HG03439 (cell line): ENCODE measurements at regions not wholly inside any gene's neighbourhood (a gene's known extent, or its start where the extent isn't known, plus 50 kb on each side); places are given as distances from the start of the nearest gene placed in this dataset.
"Not testable (repeated sequence)": the region's sequence is repeated elsewhere in the genome, so short reads cannot be mapped to it uniquely, and the experiment has no call there.

Source experiments
- ATAC-seq: cut with Tn5 transposase; IDR thresholded peaks from one replicate; pipeline ENCODE4 v1.9.1; 2021; ENCODE audit warnings: mild to moderate bottlenecking, moderate library complexity; ENCODE audit not compliant: unreplicated experiment

- ATAC-seq: no peak
These were observed 635.1 kb downstream of the EPHA3 start for GRCh38 chr3:89742546-89742945.

- not testable (repeated sequence) for ATAC-seq
These were observed 640.3 kb downstream of the EPHA3 start for GRCh38 chr3:89747541-89748278.

- no peak for ATAC-seq
These were observed 655.0 kb downstream of the EPHA3 start for GRCh38 chr3:89762405-89762804.

GRCh38 chr3:89783341-89783927 is 676.0 kb downstream of the EPHA3 start:
- no peak for ATAC-seq

- ATAC-seq: no peak
These were observed 680.1 kb downstream of the EPHA3 start for GRCh38 chr3:89787485-89787884.

- ATAC-seq: no peak
These were observed 680.6 kb downstream of the EPHA3 start for GRCh38 chr3:89787979-89788378.

GRCh38 chr3:89795506-89795905 is 688.1 kb downstream of the EPHA3 start:
- no peak for ATAC-seq

GRCh38 chr3:89802881-89803280 is 695.5 kb downstream of the EPHA3 start:
- ATAC-seq: no peak

GRCh38 chr3:89803711-89804110 is 696.3 kb downstream of the EPHA3 start:
- no peak for ATAC-seq

GRCh38 chr3:89806166-89806565 is 698.7 kb downstream of the EPHA3 start:
- no peak for ATAC-seq

GRCh38 chr3:89808680-89809197 is 701.3 kb downstream of the EPHA3 start:
- no peak for ATAC-seq

- ATAC-seq: no peak
These were observed 706.1 kb downstream of the EPHA3 start for GRCh38 chr3:89813500-89813899.

GRCh38 chr3:89841041-89841440 is 733.6 kb downstream of the EPHA3 start:
- no peak for ATAC-seq

GRCh38 chr3:89845053-89845452 is 737.6 kb downstream of the EPHA3 start:
- ATAC-seq: no peak

- no peak for ATAC-seq
These were observed 740.5 kb downstream of the EPHA3 start for GRCh38 chr3:89847955-89848354.

- ATAC-seq: no peak
These were observed 744.7 kb downstream of the EPHA3 start for GRCh38 chr3:89851974-89852621.

- ATAC-seq: no peak
These were observed 752.3 kb downstream of the EPHA3 start for GRCh38 chr3:89859757-89860156.

- ATAC-seq: no peak
These were observed 759.9 kb downstream of the EPHA3 start for GRCh38 chr3:89867286-89867685.

- no peak for ATAC-seq
These were observed 768.7 kb downstream of the EPHA3 start for GRCh38 chr3:89876116-89876515.

- ATAC-seq: no peak
These were observed 769.8 kb downstream of the EPHA3 start for GRCh38 chr3:89877230-89877629.

GRCh38 chr3:89889386-89889785 is 782.0 kb downstream of the EPHA3 start:
- ATAC-seq: no peak

GRCh38 chr3:89908711-89909213 is 801.3 kb downstream of the EPHA3 start:
- no peak for ATAC-seq
